NCI-H1694 (cell line): ENCODE measurements at regions not wholly inside any gene's neighbourhood (a gene's known extent, or its start where the extent isn't known, plus 50 kb on each side); places are given as distances from the start of the nearest gene placed in this dataset.

Experiments
- DNase-seq: peaks from one replicate; lab custom pipeline; 2025; lab: John Stamatoyannopoulos, UW

- no peak for DNase-seq
These were observed 72.5 kb upstream of the ZBED5 start for GRCh38 chr11:10930224-10930971.

- no peak for DNase-seq
These were observed 69.7 kb upstream of the ZBED5 start for GRCh38 chr11:10927538-10927937.

- peak; percentile 56 for DNase-seq
These were observed 69.0 kb upstream of the ZBED5 start for GRCh38 chr11:10926801-10927211.

DNA sequence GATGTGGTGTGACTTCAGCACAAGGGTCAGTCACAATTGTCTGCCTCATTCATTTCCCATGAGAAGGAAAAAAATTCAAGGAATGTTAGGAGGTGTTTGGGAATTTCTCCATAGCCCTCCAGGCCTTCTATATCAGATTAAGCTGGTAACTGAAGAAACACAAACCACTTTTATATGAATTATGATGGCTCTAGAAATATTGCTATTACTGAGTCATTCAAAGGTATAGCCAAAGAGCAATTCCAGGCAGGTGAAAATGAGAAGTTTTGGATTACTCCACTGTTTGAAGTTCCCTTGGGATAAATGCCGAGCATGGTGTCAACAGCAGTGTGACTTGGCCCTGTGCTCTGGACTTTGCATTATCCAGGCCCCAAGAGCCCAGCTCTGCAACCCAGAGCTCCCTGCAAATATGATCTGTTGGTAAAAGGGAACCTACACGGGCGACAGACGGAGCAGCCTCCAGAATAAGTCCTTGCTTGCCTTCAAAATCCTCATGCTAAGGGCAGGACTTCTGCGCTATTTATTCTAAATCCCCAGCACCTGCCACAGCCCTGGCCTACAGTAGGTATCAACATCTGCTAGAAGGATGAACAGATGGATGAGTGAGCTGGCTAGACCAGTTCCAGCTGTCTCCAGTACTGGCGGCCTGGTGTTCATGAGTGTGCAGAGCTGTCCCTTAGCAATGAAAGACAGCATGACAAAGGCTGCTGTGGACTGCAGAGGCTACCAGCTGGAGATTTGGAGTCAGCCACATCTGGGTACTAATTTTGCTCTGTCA, 67.5 kb upstream of the ZBED5 start:
- peak; percentile 96 for DNase-seq

GRCh38 chr11:10923882-10924281, 66.0 kb upstream of the ZBED5 start:
- no peak for DNase-seq

DNA sequence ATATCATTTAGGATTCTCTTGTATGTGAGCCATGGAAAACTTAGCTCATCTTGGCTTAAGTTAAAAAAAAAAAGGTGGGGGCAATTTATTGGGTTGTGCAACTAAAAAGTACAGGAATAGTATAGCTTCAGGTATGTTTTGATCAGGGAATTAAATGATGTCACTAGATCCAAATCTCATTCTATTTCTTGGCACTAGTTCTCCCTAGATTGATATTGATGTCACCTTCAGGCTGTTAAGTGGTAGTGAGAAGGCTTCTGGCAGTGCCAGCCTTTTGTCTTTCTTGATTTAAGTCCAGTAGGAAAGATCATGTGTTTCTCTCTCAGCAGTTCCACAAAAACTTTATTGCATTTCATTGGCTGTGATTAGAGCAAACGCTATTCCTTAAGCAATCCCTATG, 65.0 kb upstream of the ZBED5 start:
- DNase-seq = no peak

- DNase-seq = no peak
These were observed 63.0 kb upstream of the ZBED5 start for GRCh38 chr11:10920875-10921274.

DNA sequence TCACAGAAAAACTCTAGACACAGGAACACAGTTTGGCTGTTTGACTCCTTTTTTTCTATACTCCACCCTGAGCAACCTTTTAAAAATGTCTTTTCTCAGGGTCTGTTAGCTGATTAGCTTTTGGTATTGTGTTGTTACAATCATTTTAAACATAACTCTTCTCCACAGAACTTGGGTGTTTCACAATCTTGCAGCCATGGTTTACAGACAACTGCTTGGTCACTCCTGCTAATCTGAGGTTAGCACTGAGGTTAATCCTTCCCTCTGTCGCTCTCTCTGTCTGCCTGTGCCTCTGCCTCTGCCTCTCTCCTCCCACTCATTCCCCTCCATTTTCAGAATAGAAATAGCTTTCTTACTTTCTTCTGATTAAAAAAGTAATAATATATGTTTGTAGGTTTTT, 62.4 kb upstream of the ZBED5 start:
- DNase-seq = no peak

DNA sequence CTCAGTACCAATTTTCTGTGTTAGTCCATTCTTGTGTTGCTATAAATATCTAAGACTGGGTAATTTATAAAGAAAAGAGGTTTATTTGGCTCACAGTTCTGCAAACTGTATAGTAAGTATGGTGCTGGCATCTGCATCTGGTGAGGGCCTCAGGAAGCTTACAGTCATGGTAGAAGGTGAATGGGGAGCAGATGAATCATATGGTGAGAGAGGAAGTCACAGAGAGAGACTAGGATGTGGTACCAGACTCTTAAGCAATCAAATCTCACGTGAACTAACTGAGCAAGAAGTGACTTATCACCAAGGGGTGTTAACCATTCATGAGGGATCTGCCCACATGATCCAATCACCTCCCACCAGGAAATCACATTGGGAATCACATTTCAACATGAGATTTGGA, 60.8 kb upstream of the ZBED5 start:
- no peak for DNase-seq

DNA sequence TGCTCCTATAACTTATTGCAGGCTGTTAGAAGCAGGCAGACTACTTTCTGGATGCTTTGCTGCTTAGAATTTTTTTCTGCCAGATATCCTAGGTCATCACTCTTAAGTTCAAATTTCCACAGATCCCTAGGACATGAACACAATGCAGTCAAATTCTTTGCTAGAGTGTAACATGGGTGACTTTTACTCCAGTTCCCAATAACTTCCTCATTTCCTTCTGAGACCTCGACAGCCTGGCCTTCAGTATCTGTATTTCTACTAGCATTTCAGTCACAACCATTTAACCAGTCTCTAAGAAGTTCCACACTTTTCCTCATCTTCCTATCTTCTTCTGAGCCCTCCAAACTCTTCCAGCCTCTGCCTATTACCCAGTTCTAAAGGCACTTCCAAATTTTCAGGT, 60.4 kb upstream of the ZBED5 start:
- no peak for DNase-seq

DNA sequence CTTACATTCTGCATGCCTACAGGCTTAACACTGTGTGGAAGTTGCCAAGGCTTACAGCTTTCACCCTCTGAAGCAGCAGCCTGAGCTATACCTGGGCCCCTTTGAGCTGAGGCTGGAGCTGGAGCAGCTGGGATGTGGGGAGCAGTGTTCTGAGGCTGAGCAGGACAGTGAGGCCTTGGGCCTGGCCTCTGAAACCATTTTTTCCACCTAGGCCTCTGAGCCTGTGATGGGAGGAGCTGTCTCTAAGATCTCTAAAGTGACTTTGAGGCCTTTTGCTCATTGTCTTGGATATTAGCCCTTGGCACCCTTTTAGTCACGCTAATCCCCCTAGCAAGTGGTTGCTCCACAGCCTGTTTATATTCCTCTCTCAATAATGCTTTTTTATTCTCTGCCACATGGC, 59.9 kb upstream of the ZBED5 start:
- no peak for DNase-seq

DNA sequence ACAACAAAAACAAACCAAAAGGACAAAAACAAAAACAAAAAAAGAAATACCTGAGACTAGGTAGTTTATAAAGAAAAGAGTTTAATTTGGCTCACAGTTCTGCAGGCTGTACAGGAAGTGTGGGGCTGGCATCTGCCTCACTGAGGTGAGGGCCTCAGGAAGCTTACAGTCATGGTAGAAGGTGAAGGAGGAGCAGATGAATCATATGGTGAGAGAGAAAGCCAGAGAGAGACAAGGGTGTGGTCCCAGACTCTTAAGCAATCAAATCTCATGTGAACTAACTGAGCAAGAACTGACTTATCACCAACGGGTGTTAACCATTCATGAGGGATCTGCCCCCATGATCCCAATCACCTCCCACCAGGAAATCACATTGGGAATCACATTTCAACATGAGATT, 58.8 kb upstream of the ZBED5 start:
- no peak for DNase-seq

DNA sequence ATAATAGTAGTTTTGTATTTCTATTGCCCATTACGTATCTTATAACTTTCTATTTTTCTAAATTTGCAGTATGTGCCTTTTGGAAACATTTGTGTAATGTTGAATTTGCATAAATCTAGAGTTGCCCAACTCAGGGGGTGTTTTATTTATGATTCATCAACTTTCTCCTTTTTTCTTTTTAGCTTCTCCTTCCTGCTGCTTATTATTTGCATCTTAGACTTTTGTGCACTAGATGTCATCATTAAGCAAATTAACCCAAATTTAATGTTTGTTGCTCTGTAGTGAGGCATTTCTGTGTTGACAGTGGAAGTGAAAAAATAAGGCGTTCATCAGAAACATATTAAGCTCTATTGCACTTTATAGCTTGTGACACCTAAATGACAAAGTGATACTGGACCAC, 56.2 kb upstream of the ZBED5 start:
- no peak for DNase-seq

- DNase-seq = no peak
These were observed 55.2 kb upstream of the ZBED5 start for GRCh38 chr11:10913075-10913474.

DNA sequence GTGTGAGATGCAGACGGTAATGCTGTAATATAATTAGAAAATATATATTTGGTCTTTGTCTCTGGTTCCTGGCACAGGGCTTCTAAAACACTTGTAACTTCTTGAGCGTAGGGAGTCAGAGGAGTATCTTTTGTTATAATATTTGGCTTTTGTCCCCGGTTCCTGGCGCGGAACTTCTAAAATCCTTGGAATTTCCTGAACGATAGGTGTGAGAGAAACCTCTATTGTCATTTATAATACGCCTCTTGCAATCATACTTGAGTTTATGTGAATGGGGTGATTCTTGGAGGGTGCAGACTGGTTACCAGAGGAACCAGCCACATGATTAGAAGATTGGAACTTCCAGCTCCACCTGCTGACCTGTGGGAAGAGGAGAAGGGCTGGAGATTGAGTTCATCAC, 54.1 kb upstream of the ZBED5 start:
- DNase-seq = no peak

DNA sequence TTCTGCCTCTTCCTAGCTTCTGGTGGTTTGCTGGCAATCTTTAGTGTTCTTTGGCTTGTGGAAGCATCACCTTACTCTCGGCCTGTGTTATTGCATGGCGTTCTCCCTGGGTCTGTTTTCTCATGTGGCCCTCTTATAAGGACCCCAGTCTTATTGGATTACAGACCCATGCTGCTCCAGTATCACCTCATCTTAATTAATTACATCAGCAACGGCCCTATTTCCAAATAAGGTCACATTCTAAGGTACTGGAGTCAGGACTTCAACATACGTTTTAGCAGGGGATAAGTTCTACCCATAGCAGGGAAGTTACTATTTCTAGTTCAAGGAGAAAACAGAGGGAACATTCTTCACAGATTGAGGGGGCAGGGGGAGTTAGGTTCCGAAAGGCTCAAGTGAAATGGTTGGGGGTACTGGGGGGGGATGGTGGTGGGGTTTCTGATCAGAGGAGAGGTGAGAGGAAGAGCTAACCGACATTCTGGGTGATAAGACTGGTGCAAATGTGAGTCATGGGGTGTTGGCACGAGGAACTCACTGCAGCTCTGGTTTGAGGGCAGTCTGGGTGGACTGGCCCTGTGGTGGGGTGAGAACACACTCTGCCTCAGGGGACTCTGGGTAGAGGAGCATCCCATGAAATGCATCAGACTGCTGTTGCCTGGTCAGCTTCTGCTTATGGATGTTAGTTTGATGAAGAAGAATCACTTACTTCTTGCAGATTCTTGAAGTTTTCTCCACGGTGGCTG, 51.5 kb upstream of the ZBED5 start:
- no peak for DNase-seq

DNA sequence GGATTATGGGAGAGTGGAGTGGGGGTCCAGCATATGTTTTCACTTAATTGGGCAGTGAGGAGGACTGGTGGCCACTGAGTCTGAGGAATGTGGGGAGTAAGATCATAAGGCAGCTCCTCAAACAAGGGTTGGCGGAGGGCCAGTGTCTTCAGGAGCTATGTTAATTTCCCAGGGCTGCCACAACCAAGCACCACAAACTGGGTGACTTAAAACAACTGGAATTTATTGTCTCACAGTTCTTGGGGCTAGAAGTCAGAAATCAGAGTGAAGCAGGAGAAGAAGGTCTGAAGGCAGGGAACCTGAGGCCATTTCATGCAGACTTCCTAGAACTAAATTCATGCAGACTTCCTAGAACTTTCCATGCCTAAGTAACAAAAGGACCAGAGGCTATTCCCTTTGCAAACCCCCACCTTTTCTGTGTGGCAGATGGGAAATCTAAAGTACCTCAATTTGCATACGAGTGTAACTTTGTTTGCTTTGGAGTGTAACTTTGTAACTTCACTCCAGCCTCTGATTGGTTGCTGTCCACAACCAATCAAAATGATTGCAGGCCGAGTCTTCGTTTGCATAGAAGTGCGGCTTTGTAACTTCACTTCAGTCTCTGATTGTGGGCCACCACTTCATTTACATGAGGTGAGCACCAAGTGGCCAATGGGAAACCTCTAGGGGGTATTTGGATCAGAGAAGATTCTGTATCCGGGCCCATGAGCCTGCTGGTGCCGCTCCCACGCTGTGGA, 50.5 kb upstream of the ZBED5 start:
- DNase-seq = no peak
